Trophoblast cell (in vitro differentiated cells and primary cell): ENCODE measurements at regions not wholly inside any gene's neighbourhood (a gene's known extent, or its start where the extent isn't known, plus 50 kb on each side); places are given as distances from the start of the nearest gene placed in this dataset.

ENCODE experiments used
- DNase-seq, 2 donors: peaks; one replicate each; pipeline ENCODE4 v3.0.0-alpha.2; 2016
- H2AFZ ChIP-seq: 2 replicates; pipeline ENCODE4 v1.6.1; 2013; ENCODE audit warnings: low read length, moderate library complexity, mild to moderate bottlenecking; ENCODE audit not compliant: insufficient read depth, poor library complexity
- H2AK5ac ChIP-seq: 2 replicates; pipeline ENCODE4 v1.6.1; 2013; ENCODE audit warnings: mild to moderate bottlenecking, low read length
- H2BK120ac ChIP-seq: 2 replicates; pipeline ENCODE4 v1.6.1; 2013; ENCODE audit warnings: low read length, mild to moderate bottlenecking, moderate library complexity; ENCODE audit not compliant: insufficient read depth, poor library complexity
- H2BK12ac ChIP-seq: 2 replicates; pipeline ENCODE4 v1.6.1; 2013; ENCODE audit warnings: mild to moderate bottlenecking, low read length, moderate library complexity
- H2BK5ac ChIP-seq: 2 replicates; pipeline ENCODE4 v1.6.1; 2013; ENCODE audit warnings: low read length, low read depth, moderate library complexity, mild to moderate bottlenecking; ENCODE audit not compliant: poor library complexity
- H3K14ac ChIP-seq: 2 replicates; pipeline ENCODE4 v1.6.1; 2013; ENCODE audit warnings: mild to moderate bottlenecking, low read length
- H3K18ac ChIP-seq: 2 replicates; pipeline ENCODE4 v1.6.1; 2013; ENCODE audit warnings: mild to moderate bottlenecking, low read length
- H3K23ac ChIP-seq: 2 replicates; pipeline ENCODE4 v1.6.1; 2013; ENCODE audit warnings: low read length
- H3K27ac ChIP-seq: 2 replicates; pipeline ENCODE4 v1.5.1; 2013; ENCODE audit warnings: low read depth, mild to moderate bottlenecking, inconsistent platforms, low read length, moderate library complexity
- H3K27me3 ChIP-seq: 2 replicates; pipeline ENCODE4 v1.6.1; 2013; ENCODE audit warnings: inconsistent platforms, mild to moderate bottlenecking, low read length, moderate library complexity; ENCODE audit not compliant: insufficient read depth
- H3K36me3 ChIP-seq, 2 experiments: 1 replicate in 1 of 2; 2 replicates in 1 of 2; pipeline ENCODE4 v1.6.1; 2013; ENCODE audit warnings: low read length in 2 of 2, mild to moderate bottlenecking in 2 of 2, moderate library complexity in 1 of 2; ENCODE audit not compliant: insufficient read depth in 2 of 2, control insufficient read depth in 1 of 2
- H3K4ac ChIP-seq: 2 replicates; pipeline ENCODE4 v1.6.1; 2013; ENCODE audit warnings: low read depth, mild to moderate bottlenecking, low read length, moderate library complexity
- H3K4me1 ChIP-seq, 2 experiments: 1 replicate in 1 of 2; 2 replicates in 1 of 2; pipeline ENCODE4 v1.6.1; 2013; ENCODE audit warnings: low read length in 2 of 2, mild to moderate bottlenecking in 2 of 2, moderate library complexity in 1 of 2; ENCODE audit not compliant: insufficient read depth in 2 of 2, control insufficient read depth in 1 of 2
- H3K4me2 ChIP-seq: 2 replicates; pipeline ENCODE4 v1.6.1; 2013; ENCODE audit warnings: inconsistent platforms, mild to moderate bottlenecking, low read length, moderate library complexity
- H3K4me3 ChIP-seq: 2 replicates; pipeline ENCODE4 v1.5.1; 2013; ENCODE audit warnings: mild to moderate bottlenecking, low read depth, low read length, inconsistent platforms
- H3K79me1 ChIP-seq: one replicate; pipeline ENCODE4 v1.6.1; 2013; ENCODE audit warnings: low read length
- H3K79me2 ChIP-seq: 2 replicates; pipeline ENCODE4 v1.6.1; 2013; ENCODE audit warnings: low read length, mild to moderate bottlenecking; ENCODE audit not compliant: control insufficient read depth, insufficient read depth, poor library complexity
- H3K9ac ChIP-seq: 2 replicates; pipeline ENCODE4 v1.6.1; 2013; ENCODE audit warnings: mild to moderate bottlenecking, low read length
- H3K9me3 ChIP-seq: 2 replicates; pipeline ENCODE4 v1.6.1; 2013; ENCODE audit warnings: low read depth, mild to moderate bottlenecking, control low read depth, inconsistent platforms, low read length; ENCODE audit not compliant: insufficient read depth
- H4K12ac ChIP-seq: 2 replicates; pipeline ENCODE4 v1.6.1; 2013; ENCODE audit warnings: low read depth, mild to moderate bottlenecking, low read length, moderate library complexity
- H4K8ac ChIP-seq: 2 replicates; pipeline ENCODE4 v1.6.1; 2013; ENCODE audit warnings: low read depth, mild to moderate bottlenecking, low read length, moderate library complexity
- H4K91ac ChIP-seq: one replicate; pipeline ENCODE4 v1.6.1; 2013; ENCODE audit warnings: low read depth, mild to moderate bottlenecking, low read length, moderate library complexity
- WGBS: extraction: QIAGEN DNeasy Blood & Tissue Kit; methylation state at CpG from one replicate; pipeline ENCODE4 v1.1.7; 2013; ENCODE audit warnings: missing lambda C conversion rate; ENCODE audit not compliant: insufficient read length, insufficient coverage; ENCODE audit errors: extremely low coverage; 5-methylcytosine and 5-hydroxymethylcytosine counted together

- Histone ChIP-seq H3K36me3 (no peaks in the 10 kb centered on the region), H3K4ac (no peak overlapping the region), H3K27me3 (no peaks in the 10 kb centered on the region)
These were observed 340.3 kb upstream of the RBMS3 start for GRCh38 chr3:28940530-28940929.

GRCh38 chr3:28940994-28941393 is 339.9 kb upstream of the RBMS3 start:
- Histone ChIP-seq H2BK120ac (no peak overlapping the region), H3K27ac (no peak overlapping the region), H3K18ac (no peak overlapping the region), H2AFZ (no peak overlapping the region), H3K14ac (no peak overlapping the region), H3K9me3 (no peaks in the 10 kb centered on the region), H3K4me1 (no peaks in the 10 kb centered on the region), H3K4me2 (no peak overlapping the region), H2BK12ac (no peak overlapping the region), H3K23ac (no peak overlapping the region), H3K4ac (no peak overlapping the region), H2BK5ac (no peak overlapping the region), H4K12ac (no peak overlapping the region), H3K36me3 (no peaks in the 10 kb centered on the region), H3K27me3 (no peaks in the 10 kb centered on the region), H2AK5ac (no peak overlapping the region), H3K79me1 (no peaks in the 10 kb centered on the region), H3K4me3 (no peak overlapping the region), H3K9ac (no peak overlapping the region), H4K91ac (no peak overlapping the region), H4K8ac (no peak overlapping the region), H3K79me2 (no peaks in the 10 kb centered on the region)
- no peak for DNase-seq
- no CpG with 5 or more reads among the region's 1 CpG for WGBS

More at GRCh38 chr3:28940530-28940929, 340.3 kb upstream of the RBMS3 start:
- Histone ChIP-seq H2BK12ac (no peak overlapping the region), H3K79me1 (no peaks in the 10 kb centered on the region), H3K9me3 (no peaks in the 10 kb centered on the region), H4K8ac (no peak overlapping the region), H3K23ac (no peak overlapping the region), H3K18ac (no peak overlapping the region), H2AK5ac (no peak overlapping the region), H3K4me2 (no peak overlapping the region), H3K27ac (no peak overlapping the region), H3K79me2 (no peaks in the 10 kb centered on the region), H4K12ac (no peak overlapping the region), H3K14ac (no peak overlapping the region), H2AFZ (no peak overlapping the region), H2BK120ac (no peak overlapping the region), H4K91ac (no peak overlapping the region), H3K4me1 (no peaks in the 10 kb centered on the region), H2BK5ac (no peak overlapping the region), H3K9ac (no peak overlapping the region), H3K4me3 (no peak overlapping the region)
- no peak for DNase-seq

GRCh38 chr3:28947061-28947460 is 333.8 kb upstream of the RBMS3 start:
- no peak overlapping the region for H3K18ac ChIP-seq
- H3K79me1 ChIP-seq = no peaks in the 10 kb centered on the region
- no peak overlapping the region for H3K4me2 ChIP-seq
- H3K9me3 ChIP-seq = no peaks in the 10 kb centered on the region
- no peak overlapping the region for H3K23ac ChIP-seq
- no peaks in the 10 kb centered on the region for H3K36me3 ChIP-seq
- H2BK5ac ChIP-seq = no peak overlapping the region
- H3K79me2 ChIP-seq = no peaks in the 10 kb centered on the region
- no peak overlapping the region for H4K8ac ChIP-seq
- H2BK120ac ChIP-seq = no peak overlapping the region
- no peak for DNase-seq
- no peak overlapping the region for H3K27ac ChIP-seq
- no peak overlapping the region for H4K12ac ChIP-seq
- WGBS = no CpG with 5 or more reads among the region's 2 CpGs
- H3K27me3 ChIP-seq = no peaks in the 10 kb centered on the region
- H2AFZ ChIP-seq = no peak overlapping the region
- H4K91ac ChIP-seq = no peak overlapping the region
- H3K4ac ChIP-seq = no peak overlapping the region
- no peaks in the 10 kb centered on the region for H3K4me1 ChIP-seq
- no peak overlapping the region for H3K4me3 ChIP-seq
- no peak overlapping the region for H3K14ac ChIP-seq
- H2BK12ac ChIP-seq = no peak overlapping the region
- H2AK5ac ChIP-seq = no peak overlapping the region
- H3K9ac ChIP-seq = no peak overlapping the region

GRCh38 chr3:28947751-28948150 is 333.1 kb upstream of the RBMS3 start:
- H3K18ac ChIP-seq = no peak overlapping the region
- H3K14ac ChIP-seq = no peak overlapping the region
- no CpG with 5 or more reads among the region's 2 CpGs for WGBS
- no peak overlapping the region for H2BK5ac ChIP-seq
- H3K23ac ChIP-seq = no peak overlapping the region
- no peak overlapping the region for H4K12ac ChIP-seq
- H3K4me2 ChIP-seq = no peak overlapping the region
- no peaks in the 10 kb centered on the region for H3K79me2 ChIP-seq
- H3K79me1 ChIP-seq = no peaks in the 10 kb centered on the region
- no peak overlapping the region for H3K4ac ChIP-seq
- no peak overlapping the region for H3K27ac ChIP-seq
- H4K91ac ChIP-seq = no peak overlapping the region
- no peak overlapping the region for H3K9ac ChIP-seq
- no peak overlapping the region for H2BK12ac ChIP-seq
- no peak overlapping the region for H2AK5ac ChIP-seq
- no peak overlapping the region for H2AFZ ChIP-seq
- no peaks in the 10 kb centered on the region for H3K4me1 ChIP-seq
- H2BK120ac ChIP-seq = no peak overlapping the region
- H3K9me3 ChIP-seq = no peaks in the 10 kb centered on the region
- H3K27me3 ChIP-seq = no peaks in the 10 kb centered on the region
- no peak overlapping the region for H4K8ac ChIP-seq
- H3K36me3 ChIP-seq = no peaks in the 10 kb centered on the region
- no peak overlapping the region for H3K4me3 ChIP-seq
- DNase-seq = no peak

DNA sequence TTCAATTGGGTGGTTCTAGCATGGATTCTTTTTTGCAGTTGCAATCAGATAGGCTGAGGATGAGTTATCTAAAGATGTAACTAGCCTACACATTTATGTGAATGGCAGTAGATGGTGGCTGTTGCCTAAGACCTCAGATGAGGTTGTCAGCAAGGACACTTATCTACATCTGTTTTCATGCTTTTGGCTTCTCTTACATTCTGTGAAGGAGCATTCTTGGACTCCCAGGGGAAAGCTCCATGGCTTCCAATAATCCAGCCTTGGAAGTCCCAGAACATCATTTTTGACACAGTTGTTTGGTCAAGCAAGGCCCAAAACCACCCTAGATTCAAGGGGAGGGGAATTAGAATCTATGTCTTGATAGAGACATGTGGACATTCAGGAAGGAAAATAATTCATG is 332.2 kb upstream of the RBMS3 start:
- Histone ChIP-seq H3K23ac (no peak overlapping the region), H3K27me3 (no peaks in the 10 kb centered on the region), H3K36me3 (no peaks in the 10 kb centered on the region), H3K79me2 (no peaks in the 10 kb centered on the region), H3K9me3 (no peaks in the 10 kb centered on the region), H4K8ac (no peak overlapping the region), H3K4me1 (no peaks in the 10 kb centered on the region), H3K18ac (no peak overlapping the region), H2AK5ac (no peak overlapping the region), H2BK12ac (no peak overlapping the region), H4K91ac (no peak overlapping the region), H3K79me1 (no peaks in the 10 kb centered on the region), H2BK120ac (no peak overlapping the region), H3K4me3 (no peak overlapping the region), H3K27ac (no peak overlapping the region), H3K4ac (no peak overlapping the region), H3K9ac (no peak overlapping the region), H2AFZ (no peak overlapping the region), H3K4me2 (no peak overlapping the region), H4K12ac (no peak overlapping the region), H3K14ac (no peak overlapping the region), H2BK5ac (no peak overlapping the region)
- DNase-seq = no peak
